HL-60 (cell line): ENCODE measurements at regions not wholly inside any gene's neighbourhood (a gene's known extent, or its start where the extent isn't known, plus 50 kb on each side); places are given as distances from the start of the nearest gene placed in this dataset.

Experiments
- CTCF ChIP-seq: IDR thresholded peaks from one replicate; pipeline ENCODE4 v1.5.1; 2011; ENCODE audit warnings: low read length, control low read depth, inconsistent platforms; ENCODE audit not compliant: insufficient read depth
- GABPA ChIP-seq: IDR thresholded peaks from 2 replicates; pipeline ENCODE4 v1.6.1; 2012; ENCODE audit warnings: low read depth
- POLR2AphosphoS5 ChIP-seq: IDR thresholded peaks from 2 replicates; pipeline ENCODE4 v1.6.1; 2012; ENCODE audit warnings: low read depth
- REST ChIP-seq: IDR thresholded peaks from 2 replicates; pipeline ENCODE4 v1.6.1; 2012; ENCODE audit warnings: low read depth; ENCODE audit not compliant: insufficient replicate concordance

GRCh38 chr9:108184009-108184408 lies 671.8 kb downstream of the ACTL7B start:
- TF ChIP-seq GABPA (no peak), CTCF (no peak), REST (no peak), POLR2AphosphoS5 (no peak)
